ENCODE measurements at regions not wholly inside any gene's neighbourhood (a gene's known extent, or its start where the extent isn't known, plus 50 kb on each side); places are given as distances from the start of the nearest gene placed in this dataset.
A peak's percentile ranks its signal among the peaks of the same experiment; 100 is the strongest.

DNA sequence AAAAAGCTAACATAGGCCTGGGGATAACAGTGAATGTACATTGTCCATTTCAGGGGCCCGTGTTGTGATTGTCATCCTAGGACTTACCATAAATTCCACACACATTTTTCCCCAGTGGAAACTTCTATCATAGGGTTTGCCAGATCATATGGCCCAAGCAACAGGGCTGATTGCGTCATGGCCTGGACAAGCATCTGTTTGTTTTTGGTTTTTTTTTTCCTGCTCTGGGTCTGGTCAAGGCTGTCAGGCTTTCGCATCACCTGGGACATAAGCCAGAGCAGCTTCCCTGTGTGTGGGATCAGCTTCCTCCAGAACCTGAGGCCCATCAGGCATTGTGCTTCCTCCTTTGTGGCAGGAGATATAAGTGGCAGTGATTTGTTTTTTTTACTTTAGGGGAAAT lies 598.5 kb upstream of the USP24 start:
- TF ChIP-seq TCF12 (IDR thresholded peaks at IDR 0.05; ENCODE audit: low read depth) (no peak), CEBPB (IDR thresholded peaks at IDR 0.05) (peak; percentile 7; the same call in 1 of the 2 replicates)

DNA sequence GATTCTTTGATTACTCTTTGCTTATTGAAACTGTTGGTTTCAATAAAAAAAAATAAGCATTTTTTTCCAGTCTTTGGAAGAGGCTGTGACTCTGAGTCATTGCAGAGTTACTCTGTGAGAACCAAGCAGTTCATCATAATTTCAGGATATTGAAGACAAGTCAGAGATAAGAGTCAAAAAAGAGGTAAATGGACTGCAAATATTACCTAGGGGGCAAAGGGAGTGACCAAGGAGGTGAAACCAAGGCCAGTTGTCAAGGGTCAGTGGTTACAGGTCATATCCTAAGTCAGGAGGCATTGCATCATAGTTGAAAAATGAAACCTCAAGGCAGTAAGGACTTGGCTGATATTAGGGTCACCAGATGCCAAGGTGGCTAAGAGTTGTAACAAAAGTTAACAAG lies 597.1 kb upstream of the USP24 start:
- TF ChIP-seq, protein P1, sequence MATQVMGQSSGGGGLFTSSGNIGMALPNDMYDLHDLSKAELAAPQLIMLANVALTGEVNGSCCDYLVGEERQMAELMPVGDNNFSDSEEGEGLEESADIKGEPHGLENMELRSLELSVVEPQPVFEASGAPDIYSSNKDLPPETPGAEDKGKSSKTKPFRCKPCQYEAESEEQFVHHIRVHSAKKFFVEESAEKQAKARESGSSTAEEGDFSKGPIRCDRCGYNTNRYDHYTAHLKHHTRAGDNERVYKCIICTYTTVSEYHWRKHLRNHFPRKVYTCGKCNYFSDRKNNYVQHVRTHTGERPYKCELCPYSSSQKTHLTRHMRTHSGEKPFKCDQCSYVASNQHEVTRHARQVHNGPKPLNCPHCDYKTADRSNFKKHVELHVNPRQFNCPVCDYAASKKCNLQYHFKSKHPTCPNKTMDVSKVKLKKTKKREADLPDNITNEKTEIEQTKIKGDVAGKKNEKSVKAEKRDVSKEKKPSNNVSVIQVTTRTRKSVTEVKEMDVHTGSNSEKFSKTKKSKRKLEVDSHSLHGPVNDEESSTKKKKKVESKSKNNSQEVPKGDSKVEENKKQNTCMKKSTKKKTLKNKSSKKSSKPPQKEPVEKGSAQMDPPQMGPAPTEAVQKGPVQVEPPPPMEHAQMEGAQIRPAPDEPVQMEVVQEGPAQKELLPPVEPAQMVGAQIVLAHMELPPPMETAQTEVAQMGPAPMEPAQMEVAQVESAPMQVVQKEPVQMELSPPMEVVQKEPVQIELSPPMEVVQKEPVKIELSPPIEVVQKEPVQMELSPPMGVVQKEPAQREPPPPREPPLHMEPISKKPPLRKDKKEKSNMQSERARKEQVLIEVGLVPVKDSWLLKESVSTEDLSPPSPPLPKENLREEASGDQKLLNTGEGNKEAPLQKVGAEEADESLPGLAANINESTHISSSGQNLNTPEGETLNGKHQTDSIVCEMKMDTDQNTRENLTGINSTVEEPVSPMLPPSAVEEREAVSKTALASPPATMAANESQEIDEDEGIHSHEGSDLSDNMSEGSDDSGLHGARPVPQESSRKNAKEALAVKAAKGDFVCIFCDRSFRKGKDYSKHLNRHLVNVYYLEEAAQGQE (IDR thresholded peaks at IDR 0.05; ENCODE audit: low read depth) = no peak
- TF ChIP-seq CEBPB (IDR thresholded peaks at IDR 0.05) = peak; percentile 78
- TF ChIP-seq YY1 (IDR thresholded peaks at IDR 0.05; ENCODE audit: low read depth) = no peak

DNA sequence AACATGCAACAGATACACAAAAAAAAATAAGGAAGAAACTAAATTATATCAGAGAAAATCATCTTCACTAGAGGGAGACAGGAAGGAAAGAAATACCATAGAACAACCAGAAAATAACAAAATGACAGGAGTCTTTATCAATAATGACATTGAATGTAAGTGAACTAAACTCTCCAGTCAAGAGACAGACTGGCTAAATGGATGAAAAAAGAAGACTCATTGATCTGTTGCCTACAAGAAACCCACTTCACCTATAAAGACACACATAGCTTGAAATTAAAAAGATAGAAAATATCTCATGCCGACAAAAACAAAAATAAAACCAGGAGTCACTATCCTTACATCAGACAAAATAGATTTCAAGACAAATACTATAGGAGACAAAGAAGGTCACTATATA lies 593.1 kb upstream of the USP24 start:
- no peak for TF ChIP-seq TCF12 (IDR thresholded peaks at IDR 0.05; ENCODE audit: low read depth)
- TF ChIP-seq CEBPB (IDR thresholded peaks at IDR 0.05) = no peak
- TF ChIP-seq TAF1 (IDR thresholded peaks at IDR 0.05; ENCODE audit: low read depth) = no peak
- no peak for TF ChIP-seq EP300 (IDR thresholded peaks at IDR 0.05; ENCODE audit: borderline replicate concordance)
- TF ChIP-seq, protein P2, sequence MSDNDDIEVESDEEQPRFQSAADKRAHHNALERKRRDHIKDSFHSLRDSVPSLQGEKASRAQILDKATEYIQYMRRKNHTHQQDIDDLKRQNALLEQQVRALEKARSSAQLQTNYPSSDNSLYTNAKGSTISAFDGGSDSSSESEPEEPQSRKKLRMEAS (IDR thresholded peaks at IDR 0.05) = no peak
- no peak for TF ChIP-seq EGR1 (IDR thresholded peaks at IDR 0.05)
- TF ChIP-seq FOXM1 (IDR thresholded peaks at IDR 0.05; ENCODE audit: borderline replicate concordance, low read depth) = no peak
- no peak for TF ChIP-seq ZBTB7A (IDR thresholded peaks at IDR 0.05; ENCODE audit: low read depth)
- no peak for TF ChIP-seq TEAD4 (IDR thresholded peaks at IDR 0.05)
- no peak for TF ChIP-seq NFIC (IDR thresholded peaks at IDR 0.05)
- no peak for TF ChIP-seq RAD21 (IDR thresholded peaks at IDR 0.05; ENCODE audit: low read depth)
- TF ChIP-seq, protein P1 (IDR thresholded peaks at IDR 0.05; ENCODE audit: low read depth) = no peak

DNA sequence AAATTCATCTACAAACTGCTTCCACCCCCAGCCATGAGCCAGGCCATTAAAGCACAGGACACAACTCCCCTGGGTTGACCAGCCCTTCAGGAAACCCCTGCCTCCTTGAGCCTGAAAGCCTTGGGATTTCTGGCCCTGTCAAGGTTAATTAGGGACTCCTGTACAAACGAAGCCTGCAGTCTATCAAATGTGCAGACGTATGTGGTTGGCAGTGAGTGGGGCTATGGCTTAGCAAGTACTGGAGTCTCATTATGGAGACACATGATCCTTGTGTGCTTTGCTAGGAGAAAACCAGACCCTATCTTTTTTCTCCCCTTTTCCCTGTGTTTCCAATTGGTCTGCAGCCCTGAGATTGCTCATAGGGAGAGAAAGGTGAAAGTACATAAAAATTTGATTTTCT lies 588.3 kb upstream of the USP24 start:
- no peak for TF ChIP-seq EP300 (IDR thresholded peaks at IDR 0.05; ENCODE audit: borderline replicate concordance)

DNA sequence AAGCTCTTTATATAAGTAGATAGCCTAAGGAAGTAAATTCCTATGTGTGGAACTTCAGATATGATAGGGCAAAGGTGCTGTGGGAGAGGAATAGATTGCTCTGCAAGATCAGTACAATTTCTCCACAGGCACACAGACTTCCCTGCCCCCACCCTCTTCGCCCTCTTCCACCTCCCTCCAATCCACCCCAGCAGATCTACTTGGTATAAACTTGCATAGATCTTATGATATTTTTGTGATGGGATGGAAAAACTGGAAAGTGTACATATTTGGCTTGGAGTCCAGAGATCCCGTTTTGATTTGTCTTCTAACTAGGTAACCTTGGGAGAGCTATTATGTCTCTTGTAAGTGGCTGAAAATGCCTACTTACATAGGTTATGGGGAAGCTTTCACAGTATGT lies 586.3 kb upstream of the USP24 start:
- no peak for TF ChIP-seq CEBPB (IDR thresholded peaks at IDR 0.05)
- TF ChIP-seq FOXM1 (IDR thresholded peaks at IDR 0.05; ENCODE audit: borderline replicate concordance, low read depth) = no peak
- no peak for TF ChIP-seq TAF1 (IDR thresholded peaks at IDR 0.05; ENCODE audit: low read depth)
- no peak for TF ChIP-seq EGR1 (IDR thresholded peaks at IDR 0.05)
- TF ChIP-seq, protein P2 (IDR thresholded peaks at IDR 0.05) = no peak
- TF ChIP-seq, protein P1 (IDR thresholded peaks at IDR 0.05; ENCODE audit: low read depth) = no peak
- no peak for TF ChIP-seq YY1 (IDR thresholded peaks at IDR 0.05; ENCODE audit: low read depth)
- TF ChIP-seq TEAD4 (IDR thresholded peaks at IDR 0.05) = no peak
- no peak for TF ChIP-seq RAD21 (IDR thresholded peaks at IDR 0.05; ENCODE audit: low read depth)
- TF ChIP-seq EP300 (IDR thresholded peaks at IDR 0.05; ENCODE audit: borderline replicate concordance) = no peak
- no peak for TF ChIP-seq TCF12 (IDR thresholded peaks at IDR 0.05; ENCODE audit: low read depth)
- TF ChIP-seq CREB1 (IDR thresholded peaks at IDR 0.05; ENCODE audit: low read depth) = no peak
- TF ChIP-seq, protein P3, sequence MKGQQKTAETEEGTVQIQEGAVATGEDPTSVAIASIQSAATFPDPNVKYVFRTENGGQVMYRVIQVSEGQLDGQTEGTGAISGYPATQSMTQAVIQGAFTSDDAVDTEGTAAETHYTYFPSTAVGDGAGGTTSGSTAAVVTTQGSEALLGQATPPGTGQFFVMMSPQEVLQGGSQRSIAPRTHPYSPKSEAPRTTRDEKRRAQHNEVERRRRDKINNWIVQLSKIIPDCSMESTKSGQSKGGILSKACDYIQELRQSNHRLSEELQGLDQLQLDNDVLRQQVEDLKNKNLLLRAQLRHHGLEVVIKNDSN (IDR thresholded peaks at IDR 0.05) = no peak
- no peak for TF ChIP-seq ZBTB7A (IDR thresholded peaks at IDR 0.05; ENCODE audit: low read depth)
- no peak for TF ChIP-seq NFIC (IDR thresholded peaks at IDR 0.05)

DNA sequence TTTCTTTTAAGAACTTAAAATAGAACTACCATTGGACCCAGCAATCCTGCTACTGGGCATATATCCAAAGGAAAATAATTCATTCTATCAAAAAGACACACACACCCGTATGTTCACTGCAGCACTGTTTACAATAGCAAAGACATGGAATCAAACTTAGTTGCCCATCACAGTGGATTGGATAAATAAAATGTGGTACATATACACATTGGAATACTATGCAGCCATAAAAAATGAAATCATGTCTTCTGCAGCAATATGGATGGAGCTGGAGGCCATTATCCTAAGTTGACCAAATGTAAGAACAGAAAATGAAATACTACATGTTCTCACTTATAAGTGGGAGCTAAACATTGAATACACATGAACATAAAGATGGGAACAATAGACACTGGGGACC lies 585.3 kb upstream of the USP24 start:
- TF ChIP-seq, protein P2 (IDR thresholded peaks at IDR 0.05) = no peak
- TF ChIP-seq TEAD4 (IDR thresholded peaks at IDR 0.05) (no peak), TCF12 (IDR thresholded peaks at IDR 0.05; ENCODE audit: low read depth) (no peak), CEBPB (IDR thresholded peaks at IDR 0.05) (no peak), EP300 (IDR thresholded peaks at IDR 0.05; ENCODE audit: borderline replicate concordance) (no peak), YY1 (IDR thresholded peaks at IDR 0.05; ENCODE audit: low read depth) (no peak), ZBTB7A (IDR thresholded peaks at IDR 0.05; ENCODE audit: low read depth) (no peak)
- TF ChIP-seq, protein P1 (IDR thresholded peaks at IDR 0.05; ENCODE audit: low read depth) = no peak
